NCI-H1105 treated with DMSO at 0.1 percent for 48 hours (cell line): ENCODE measurements at regions not wholly inside any gene's neighbourhood (a gene's known extent, or its start where the extent isn't known, plus 50 kb on each side); places are given as distances from the start of the nearest gene placed in this dataset.
"Not testable (repeated sequence)": the region's sequence is repeated elsewhere in the genome, so short reads cannot be mapped to it uniquely, and the experiment has no call there.

Experiments
- DNase-seq: peaks from one replicate; lab custom pipeline; 2025; lab: John Stamatoyannopoulos, UW

DNA sequence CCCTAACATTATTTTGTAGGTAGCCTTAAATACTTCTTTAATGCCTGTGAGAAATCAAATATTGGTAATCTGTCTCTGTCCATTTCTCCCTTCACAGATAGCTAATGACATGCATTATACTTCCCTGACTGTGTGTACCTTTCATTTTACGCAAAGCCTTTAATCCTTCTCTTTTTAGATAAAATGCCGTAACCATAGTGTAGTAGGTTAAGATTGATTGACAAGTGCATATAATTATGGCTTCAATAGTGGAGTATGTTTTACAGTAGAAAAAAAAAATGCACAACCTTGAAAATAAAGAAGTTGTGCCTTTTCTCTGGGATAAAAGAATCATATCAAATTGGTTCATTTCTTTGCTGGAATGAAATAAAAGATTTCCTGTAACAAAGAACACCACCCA, 559.6 kb upstream of the GRAMD2B start:
- no peak for DNase-seq

DNA sequence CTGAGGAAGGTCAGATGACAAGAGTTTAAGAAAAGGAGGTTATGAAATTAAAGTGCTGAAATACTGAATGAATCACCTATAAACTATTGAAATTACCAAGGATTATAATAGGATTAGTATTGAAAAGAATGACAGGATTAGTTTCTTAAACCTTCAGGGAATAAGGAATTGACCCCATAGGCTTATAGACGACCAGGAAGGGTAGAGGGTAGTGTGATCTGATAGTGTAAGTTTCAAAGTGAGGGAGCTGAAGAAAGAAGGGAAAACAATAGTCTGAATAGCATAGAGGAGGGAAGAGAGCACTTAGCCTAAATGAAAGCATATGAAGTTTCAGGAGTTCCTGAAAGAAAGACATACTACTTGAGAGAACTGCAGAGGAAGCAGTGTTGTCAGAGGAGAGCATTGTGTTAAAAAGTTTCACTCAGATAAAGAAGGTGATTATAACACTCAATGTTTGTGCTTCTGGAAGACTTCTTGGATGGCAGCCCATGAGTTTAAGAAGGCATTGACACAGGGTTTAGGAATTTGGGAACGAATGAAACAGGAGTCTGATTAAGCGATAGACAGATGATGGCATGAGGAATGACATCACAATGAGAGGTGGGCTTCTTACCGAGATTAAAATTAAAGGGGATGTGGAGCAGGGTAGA, 557.9 kb upstream of the GRAMD2B start:
- no peak for DNase-seq

DNA sequence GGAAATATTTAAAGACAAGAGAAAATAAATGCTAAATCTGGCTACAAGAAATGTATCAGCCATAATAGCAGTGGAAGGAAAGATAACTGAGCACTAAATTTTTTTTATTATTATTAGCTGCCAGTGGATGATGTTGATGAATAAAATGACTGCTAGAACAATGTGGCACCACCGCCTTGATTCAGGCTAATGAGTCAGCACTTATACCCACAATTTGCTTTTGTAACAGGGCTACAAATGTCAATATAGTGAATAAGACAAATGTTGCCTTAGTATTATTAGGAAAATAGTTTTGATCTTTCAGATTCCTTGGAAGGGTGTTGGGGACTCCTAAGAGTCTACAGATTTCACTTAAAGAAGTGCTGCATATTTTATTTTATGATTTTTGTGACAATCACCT, 555.2 kb upstream of the GRAMD2B start:
- no peak for DNase-seq

DNA sequence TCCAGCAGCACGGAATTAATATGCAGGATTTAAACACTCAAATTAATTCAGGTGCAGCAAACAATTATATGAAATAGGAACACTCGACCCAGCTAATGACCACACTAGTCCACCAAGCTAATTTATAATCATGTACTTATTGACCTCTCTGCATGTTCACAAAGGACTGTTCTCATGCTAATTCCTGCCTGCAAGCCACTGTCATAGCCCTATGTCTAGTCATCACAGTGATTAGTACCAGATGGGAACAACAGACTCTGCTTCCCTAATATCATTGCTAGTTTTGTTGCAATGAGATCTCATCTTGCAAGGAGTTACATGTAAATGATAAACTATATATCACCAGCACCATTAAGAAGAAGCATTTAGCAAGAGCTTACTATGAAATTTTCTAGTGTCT, 553.0 kb upstream of the GRAMD2B start:
- DNase-seq: peak; percentile 21

DNA sequence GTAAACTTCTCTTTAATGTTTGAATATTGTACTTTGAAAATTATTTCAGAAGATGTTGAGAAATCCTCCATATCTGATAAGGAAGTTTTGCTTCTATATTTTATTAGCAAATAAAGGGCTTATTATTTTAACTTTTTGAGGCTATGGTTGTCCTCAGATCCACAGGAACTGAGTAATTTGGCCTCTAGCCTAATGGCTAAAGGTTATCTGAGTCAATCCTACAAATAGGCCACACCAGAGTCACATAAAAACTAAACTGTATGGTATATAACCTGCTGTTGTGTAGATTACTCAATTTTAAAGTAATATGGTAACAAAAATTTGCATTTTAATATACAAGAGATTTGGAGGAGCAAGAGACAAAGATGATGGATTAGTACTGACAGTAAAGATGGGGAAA, 549.2 kb upstream of the GRAMD2B start:
- no peak for DNase-seq

DNA sequence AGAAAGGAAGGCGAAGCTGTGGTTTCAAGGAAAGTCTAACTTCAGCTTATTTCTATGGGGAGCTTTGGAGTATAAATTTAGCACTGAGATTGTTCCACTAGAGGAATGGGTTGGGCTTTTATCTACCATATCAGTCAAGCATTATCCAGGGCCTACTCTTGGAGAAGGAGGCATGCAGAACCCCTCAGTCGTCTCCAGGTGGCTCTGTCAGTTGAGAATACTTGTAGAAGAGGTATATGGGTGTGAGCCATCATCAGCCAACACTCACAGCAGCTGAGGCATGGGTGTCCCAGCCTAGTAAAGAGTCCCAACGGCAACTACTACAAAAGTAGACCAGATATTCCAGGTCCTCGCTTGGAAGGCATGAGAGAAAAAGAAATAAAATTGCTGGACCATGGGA, 548.5 kb upstream of the GRAMD2B start:
- DNase-seq: no peak

DNA sequence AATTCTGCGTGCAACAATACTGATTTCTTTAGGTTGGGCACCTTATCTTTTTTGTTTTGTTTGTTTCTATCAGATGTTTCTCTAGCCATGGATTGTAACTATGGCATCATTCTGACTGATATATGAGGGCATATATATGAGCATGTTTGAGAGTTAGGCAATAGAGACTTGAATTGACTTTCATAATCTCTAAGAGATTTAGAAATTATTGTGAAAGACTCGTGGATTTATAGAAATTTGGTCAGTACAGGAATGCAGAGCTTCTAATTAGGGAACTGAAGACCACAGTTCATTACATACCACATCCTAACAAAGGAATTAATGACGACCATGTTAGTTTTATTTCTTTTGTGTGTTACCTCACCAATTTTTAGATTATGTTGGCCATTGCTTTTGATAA, 546.0 kb upstream of the GRAMD2B start:
- DNase-seq: no peak

DNA sequence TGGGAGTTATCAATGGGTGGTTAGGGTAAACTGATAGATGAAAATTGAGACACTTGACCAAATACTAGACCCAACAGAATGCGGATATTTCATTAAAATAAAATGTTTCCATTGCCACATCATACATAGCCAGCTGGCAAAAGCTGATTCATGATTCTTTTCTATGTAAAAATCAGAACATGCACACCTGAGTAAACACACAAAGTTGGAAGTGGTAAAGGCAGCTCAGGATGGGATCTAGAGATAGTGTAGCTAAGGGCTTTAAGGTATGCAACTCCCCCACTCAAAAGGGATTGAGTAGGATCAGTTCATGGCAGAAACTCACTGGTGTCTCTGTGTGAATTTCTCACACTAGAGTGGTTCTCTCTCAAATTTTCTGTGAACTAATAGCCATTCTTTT, 541.1 kb upstream of the GRAMD2B start:
- no peak for DNase-seq

DNA sequence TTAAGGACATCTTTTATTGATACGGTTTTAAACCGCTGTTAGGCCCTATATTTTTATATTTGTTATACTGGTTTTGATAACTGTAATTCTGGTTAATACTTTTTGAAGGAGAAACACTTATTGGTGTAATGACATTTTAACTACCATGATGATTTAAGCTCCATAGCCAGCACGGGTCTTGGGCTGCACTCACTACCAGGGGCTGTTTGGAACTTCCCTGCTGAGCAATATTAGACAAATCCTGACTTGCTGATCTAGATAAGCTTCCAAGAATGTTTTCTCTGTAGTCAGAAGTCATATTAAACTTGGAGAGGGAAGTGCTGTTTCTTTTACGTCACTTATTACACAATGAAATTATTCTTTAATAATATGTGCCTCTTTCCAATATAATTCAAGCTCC, 540.0 kb upstream of the GRAMD2B start:
- no peak for DNase-seq

DNA sequence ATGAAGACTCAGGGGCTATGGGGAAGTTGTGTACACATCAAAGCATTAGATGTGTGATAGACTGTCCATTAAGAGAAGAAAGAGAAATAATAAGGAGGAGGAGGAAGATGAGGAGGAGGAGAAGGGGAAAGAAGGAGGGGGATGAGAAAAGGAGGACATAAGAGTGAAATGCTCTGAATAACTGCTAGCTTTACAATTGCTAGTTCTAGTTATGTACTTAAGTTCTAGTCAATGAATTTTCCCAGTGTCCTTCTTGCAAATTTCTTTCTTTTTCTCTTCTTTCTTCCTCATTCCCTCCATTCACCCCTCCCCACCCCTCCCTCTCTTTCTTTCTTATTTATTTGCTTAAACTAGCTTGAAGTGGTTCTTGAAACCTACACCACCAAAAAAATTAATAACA, 534.9 kb upstream of the GRAMD2B start:
- DNase-seq: no peak

DNA sequence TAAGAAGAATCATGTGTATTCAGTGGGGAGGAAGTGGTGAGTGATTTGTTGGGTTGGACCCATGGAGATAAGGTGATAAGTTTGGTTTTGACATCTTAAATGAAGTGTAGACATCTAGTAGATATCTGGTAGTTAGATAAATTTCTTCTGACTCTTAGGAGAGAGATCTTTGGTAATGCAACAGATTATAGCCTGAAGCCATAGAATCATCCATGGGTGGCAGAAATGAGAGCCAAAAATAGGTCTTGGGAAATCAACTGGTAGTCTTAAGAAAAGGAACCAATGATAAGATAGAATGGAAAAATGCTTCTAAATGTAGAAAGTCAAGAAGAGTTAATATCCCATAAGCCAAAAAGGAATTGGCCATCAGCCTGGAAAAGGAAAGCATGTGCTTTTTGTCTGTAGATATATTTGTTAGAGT, 532.7 kb upstream of the GRAMD2B start:
- no peak for DNase-seq

DNA sequence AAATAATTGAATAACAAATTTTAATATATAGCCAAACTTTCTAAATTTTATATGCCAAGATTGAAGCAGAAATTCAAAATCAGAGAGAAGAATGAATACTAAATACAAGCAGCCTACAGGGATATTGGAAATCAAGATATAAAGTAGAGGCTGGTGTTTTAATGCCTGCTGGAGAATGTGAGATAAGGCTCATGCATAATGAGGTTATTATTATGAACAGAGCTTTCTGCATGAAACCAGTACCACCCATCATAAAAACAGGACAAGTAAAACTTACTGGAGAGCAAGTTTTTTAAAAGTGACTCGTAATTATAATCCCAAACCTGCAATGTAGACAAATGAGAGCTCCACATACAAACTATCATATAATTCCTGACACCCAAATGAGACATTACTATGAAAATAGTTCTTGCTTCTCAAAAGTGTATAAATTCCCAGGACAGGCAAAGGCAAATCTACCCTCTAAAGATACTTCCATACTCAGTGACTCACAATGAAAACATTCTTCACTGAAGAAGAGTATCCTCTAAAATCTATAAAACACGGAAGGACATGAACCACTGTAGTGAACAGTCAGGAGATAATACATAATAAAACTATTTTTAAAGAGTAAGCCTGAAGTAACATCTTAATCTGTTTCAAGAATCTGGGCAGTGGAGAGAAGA, 532.0 kb upstream of the GRAMD2B start:
- DNase-seq: no peak

DNA sequence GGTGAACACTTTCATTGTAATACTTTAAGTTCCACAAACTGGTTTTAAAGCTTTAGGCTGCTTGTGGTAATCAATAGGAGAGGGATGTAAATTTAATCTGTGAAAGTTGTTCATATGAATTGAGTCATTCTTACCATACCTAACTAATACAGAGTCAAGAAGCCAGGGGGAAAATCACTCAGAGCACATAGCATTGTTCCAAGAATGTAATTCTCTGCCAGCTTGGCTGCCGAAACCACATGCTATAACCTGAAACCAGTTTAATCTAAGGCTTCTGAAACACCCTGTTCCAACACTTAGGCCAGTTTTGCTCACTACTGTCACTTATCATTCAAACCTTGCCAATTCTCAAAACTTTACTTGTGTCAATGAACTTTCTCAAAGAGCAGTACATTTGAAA, 528.8 kb upstream of the GRAMD2B start:
- no peak for DNase-seq

DNA sequence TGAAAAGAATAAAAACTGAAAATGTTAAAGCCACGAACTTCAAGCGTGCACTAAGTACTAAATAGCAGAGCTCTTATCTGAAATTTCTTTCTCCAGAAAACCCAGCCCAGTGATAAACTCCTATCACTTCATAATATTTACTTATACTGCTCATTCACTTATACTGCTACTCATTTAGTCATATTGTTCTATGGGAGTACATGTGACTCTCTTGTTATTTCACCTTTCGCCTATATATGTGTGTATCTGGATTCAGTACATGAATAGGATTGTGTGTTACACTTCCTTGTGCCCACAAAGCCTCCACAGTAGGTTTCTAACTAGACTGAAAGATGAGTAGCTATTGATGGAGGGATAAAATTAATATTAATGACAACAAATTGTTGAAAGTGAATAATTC, 526.8 kb upstream of the GRAMD2B start:
- DNase-seq: no peak

DNA sequence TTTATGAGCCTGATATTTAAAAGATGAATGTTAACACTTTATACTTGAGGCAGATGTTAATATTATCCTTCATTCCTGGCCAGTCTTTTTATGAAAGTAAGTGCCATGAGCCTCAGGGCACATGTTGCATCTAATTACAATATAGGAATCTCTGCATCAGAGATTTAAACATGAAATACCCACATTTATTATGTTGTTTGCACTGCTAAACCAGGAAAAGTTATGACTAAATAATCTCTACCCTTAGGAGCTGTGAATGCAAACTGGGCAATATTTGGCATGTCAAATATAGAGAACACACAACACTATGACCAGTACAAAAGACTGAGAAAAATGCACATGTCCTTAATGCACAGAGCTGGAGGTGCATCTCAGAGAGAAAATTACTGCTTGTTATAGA, 526.1 kb upstream of the GRAMD2B start:
- DNase-seq: no peak

DNA sequence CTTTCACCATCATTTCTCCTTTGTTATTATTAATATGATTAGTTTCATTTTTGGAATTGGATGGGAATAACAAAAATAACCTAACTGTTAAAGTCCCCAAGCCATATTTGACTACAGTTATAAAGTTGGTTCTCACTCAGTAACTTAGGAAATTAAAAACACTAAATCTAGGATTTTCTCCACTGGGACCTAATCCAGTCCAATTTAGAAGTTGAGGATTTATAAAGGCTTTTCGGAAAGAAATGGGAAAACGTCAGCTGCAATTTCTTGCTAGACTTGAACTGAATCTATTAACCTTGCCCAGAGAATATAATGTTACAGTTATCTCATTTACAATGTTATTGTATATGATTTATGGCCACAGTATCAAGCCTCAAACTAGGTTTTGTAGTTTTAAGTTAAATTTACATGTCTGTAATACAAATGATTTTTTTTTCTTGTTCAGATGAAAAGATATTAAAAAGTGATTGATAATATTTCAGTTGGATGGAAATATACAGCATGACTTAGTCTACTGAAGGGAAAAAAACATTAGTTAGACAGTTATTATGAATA, 524.3 kb upstream of the GRAMD2B start:
- DNase-seq: no peak

DNA sequence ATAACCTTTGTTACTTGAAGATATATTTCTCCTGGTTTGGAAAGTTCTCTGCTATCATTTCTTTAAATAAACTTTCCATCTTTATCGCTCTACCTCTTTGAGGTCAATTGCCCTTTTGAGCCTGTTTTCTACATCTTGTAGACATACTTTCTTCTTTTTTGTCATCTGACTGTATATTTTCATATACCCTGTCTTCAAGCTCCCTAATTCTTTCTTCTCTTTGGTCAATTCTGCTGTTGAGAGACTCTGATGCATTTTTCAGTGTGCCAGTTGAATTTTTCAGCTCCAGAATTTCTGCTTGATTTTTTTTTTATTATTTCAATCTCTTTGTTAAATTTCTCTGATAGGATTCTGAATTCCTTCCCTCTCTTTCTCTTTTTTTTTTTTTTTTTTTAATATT, 511.2 kb upstream of the GRAMD2B start:
- DNase-seq: no peak

DNA sequence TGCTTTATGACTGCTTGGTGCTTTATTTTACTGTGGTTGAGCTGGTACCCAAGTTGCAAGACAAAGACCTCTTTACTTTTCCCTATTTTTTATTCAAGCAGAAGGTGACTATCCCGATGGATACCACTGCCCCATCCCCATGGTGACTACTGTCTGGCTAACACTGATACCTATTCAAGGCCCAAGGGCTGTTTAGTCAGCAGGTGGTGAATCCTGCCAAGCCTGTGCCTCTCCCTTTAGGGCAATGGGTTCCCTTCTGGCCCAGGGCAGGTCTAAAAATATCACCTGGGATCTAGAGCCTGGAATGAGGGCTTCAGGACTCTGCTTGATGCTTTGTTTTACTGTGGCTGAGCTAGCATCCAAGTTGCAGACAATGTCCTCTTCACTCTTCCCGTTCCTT, 510.0 kb upstream of the GRAMD2B start:
- DNase-seq: no peak

DNA sequence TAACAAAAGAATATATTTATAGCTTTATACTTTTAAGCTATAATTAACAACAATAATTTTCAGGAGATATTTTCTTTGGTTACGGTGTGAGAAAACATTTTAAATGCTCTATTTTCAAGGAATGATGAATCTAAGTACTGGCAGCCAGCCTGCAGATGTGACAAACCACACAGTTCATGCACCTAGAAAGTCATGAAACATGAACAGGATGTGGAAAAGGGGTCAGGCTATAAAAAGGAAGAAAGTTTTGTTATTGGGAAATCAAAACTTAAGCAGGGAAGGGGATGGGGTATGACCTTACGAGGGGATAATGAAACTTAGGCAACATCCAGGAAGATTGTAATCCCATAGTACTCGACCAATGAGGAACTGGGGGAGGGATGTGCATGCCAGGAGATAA, 508.7 kb upstream of the GRAMD2B start:
- no peak for DNase-seq

DNA sequence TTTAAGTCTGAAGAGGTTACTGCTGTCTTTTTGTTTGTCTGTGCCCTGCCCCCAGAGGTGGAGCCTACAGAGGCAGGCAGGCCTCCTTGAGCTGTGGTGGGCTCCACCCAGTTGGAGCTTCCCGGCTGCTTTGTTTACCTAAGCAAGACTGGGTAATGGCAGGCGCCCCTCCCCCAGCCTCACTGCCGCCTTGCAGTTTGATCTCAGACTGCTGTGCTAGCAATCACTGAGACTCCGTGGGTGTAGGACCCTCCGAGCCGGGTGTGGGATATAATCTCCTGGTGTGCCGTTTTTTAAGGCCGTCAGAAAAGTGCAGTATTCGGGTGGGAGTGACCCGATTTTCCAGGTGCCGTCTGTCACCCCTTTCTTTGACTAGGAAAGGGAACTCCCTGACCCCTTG, 499.3 kb upstream of the GRAMD2B start:
- DNase-seq: not testable (repeated sequence)

DNA sequence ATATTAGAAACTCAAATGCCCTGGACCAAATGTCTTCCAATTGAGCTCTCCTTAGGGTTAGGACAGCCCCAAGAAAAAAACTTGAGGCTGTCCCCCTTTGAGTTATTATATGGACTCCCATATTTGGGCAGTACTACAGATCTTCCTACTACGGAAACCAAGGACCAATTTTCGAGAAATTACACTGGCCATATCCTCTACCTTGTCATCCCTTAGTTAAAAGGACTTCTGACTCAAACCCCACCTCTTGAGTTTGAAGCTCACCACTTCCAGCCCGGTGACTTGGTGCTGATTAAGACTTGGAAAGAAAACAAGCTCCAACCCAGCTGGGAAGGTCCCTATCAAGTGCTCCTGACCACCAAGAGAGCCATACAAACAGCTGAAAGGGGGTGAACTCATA, 497.0 kb upstream of the GRAMD2B start:
- no peak for DNase-seq

DNA sequence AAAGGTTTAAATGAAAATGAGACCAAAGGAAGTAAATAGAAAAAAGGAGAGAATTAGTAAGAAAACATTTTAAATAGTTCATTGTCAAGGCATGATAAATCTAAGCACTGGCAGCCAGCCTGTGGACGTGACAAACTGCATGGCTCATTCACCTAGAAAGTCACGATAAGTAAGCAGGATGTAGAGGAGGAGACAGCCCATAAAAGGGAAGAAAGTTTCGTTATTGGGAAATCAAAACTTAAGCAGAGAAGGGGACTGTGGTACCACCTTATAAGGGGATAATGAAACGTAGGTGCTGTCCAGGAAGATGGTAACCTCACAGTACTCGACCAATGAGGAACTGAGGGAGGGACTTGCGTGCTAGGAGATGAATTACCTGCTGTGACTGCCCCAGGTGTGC, 494.5 kb upstream of the GRAMD2B start:
- no peak for DNase-seq

DNA sequence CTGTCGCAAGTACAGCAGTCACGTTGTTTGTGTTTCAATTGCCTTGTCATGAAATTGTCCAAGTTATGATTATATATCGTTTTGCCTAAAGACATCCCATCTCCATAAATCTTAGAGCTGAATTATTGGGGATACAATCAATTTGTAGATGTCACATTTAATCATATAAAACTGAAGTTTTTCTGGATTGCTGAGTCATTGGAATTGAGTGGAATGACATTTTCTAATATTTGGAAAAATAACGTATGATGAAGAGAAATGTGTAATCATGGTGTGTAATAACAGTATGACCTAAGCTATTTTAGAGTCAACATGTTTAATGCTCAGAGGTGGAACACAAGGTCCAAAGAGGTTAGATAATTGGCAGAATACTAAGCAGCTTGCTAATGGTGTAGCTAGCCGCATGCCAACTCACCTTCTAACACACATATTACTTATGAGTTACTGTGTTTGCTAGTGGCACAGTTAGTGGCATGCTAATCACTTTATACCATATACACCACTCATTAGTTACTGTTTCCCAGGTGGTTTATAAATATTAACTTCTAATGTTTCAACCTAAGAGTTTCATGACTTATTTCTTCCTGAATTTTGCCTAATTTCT, 473.1 kb upstream of the GRAMD2B start:
- no peak for DNase-seq

DNA sequence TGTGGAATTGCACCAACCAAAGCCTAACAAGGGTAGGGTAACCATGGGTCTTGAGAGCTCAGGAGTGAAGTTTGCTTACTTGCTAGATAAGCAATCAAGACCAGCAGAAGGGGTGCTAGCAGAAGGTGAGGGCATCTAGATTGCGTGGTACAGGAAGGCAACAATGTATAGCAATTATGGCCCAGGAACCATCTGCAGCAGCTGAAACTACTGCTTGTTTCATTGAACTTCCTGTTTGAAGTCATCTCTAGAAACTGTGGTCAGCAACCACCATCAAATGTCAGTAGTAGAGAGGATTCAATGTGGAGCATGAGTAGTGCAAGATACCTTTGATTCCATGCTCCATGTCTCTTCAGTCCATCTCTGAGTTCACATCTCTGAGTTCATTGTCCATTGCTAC, 462.1 kb upstream of the GRAMD2B start:
- DNase-seq: no peak
